GM18505 (cell line): ENCODE measurements at regions not wholly inside any gene's neighbourhood (a gene's known extent, or its start where the extent isn't known, plus 50 kb on each side); places are given as distances from the start of the nearest gene placed in this dataset.

Experiments
- ATAC-seq: cut with Tn5 transposase; IDR thresholded peaks from one replicate; pipeline ENCODE4 v1.9.1; 2021; ENCODE audit not compliant: unreplicated experiment
- POLR2A ChIP-seq: IDR thresholded peaks from 4 replicates; pipeline ENCODE4 v1.6.1; 2011; ENCODE audit warnings: borderline replicate concordance; ENCODE audit not compliant: insufficient read depth, insufficient read length; ENCODE audit errors: extremely low read depth

DNA sequence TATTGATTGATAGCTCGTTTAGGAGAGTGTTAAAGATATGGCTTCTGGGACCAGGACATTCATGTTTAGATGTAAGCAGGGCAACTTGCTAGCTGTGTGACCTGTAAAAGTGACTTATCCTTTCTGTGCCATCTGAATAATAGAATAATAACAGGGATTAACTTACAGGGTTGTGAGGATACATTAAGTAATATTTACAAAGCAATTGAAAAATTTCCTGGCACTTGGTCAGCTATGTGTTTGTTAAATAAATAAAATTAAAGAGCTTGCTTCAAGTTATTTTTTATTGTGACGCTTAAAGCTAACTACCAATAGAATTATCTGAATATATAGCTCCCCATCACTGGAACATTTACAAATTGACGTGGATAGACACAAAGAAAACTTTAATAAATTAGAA is 287.9 kb upstream of the CDIN1 start:
- no peak for ATAC-seq
- TF ChIP-seq POLR2A: no peak

DNA sequence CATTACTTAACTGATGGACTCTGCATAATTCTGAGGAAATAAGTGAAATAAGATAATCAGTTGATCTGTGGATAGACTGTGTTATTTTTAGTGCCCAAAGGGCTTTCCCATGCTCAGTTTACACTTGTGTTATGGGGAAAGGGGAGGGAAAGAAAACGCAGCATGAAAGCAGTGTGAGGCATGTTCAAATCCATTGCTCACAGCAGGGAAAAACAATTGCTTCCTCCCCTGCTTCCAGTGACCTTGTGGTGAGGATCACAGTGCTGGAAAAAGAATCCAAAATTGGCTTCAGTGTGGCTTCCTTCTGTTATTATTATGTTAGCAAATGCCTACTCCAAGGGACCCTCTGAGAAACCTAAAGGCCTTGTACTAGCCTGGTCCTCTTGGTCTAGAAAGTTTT is 285.1 kb upstream of the CDIN1 start:
- TF ChIP-seq POLR2A: no peak
- no peak for ATAC-seq

DNA sequence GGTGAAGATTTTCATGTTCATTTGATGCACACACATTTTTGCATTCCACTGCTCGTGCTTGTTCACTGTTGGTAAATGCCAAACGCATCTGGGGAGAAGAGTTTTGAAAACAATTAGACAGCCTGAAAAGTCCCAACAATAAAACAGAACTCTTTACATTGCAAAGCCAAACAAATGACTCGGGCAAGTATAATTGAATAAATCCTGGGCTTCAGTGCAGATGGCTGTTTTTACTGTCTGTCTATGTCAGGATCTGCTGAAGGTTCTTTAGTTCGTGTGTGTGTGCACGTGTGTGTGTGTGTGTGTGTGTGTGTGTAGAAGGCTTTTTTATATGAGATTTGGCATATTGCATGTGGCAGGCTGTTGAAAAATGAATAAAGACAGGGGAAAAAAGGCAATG is 277.5 kb upstream of the CDIN1 start:
- ATAC-seq: no peak
- TF ChIP-seq POLR2A: no peak

DNA sequence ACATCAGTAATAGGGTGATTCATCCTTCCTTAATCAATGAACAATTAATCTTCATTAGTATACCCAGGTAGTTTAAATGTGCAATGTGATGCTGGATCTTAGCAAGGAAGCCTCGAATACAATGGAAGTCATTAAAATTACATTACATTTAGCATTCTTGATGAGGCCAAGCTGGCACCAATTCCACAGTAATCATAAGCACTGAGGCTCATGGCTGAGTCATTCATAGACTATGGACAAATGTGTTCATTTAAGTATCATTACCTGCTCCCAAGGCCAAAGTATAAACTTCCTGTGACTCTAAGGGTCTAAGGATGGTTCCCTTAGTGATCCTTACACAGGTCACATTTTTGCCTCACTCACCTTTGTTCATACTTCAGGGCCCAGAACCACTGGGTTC is 266.4 kb upstream of the CDIN1 start:
- TF ChIP-seq POLR2A: no peak
- no peak for ATAC-seq

DNA sequence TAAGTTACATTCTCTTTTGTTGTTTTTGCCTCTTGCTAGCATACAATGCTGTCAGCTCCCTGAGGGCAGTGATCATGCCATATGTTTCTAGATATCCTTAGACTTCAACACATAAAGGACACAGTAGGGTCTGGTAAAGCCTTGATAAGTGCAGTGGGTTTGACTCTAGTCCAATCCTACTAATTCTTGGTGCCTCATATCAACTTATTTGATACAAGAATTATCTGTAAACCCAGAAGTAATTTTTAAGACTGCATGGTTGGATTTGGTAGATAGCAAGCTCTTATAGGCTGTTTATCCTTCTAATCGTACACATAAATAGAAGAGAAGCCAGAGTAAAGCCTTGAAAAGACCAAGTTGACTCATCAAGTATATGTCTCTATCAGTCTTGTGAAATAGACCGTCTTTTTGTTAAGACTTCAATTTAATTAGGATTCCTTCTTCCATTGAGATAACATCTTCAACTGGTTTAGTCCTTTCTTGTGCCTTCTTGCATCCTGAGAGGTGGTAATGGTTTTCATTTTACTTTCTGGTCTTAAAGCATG is 265.6 kb upstream of the CDIN1 start:
- ATAC-seq: no peak
- TF ChIP-seq POLR2A: no peak

DNA sequence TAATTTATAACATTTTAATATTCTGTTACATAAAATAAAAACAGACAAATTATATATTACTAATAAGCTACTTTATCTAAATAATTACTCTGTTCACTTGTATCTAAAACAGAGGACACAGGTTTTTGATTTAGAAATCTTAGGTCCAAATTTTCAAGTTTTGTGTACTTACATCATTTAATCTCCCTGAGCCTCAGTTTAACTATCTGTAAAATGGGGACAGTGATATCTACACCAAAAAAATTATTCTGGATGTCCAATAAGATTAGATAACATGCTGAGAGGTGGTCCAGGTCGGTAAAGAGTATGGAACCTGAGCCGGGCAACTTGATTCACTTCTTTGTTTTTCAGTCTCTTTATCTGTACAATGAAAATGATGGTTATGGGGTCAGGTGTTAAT is 263.8 kb upstream of the CDIN1 start:
- TF ChIP-seq POLR2A: no peak
- ATAC-seq: no peak

DNA sequence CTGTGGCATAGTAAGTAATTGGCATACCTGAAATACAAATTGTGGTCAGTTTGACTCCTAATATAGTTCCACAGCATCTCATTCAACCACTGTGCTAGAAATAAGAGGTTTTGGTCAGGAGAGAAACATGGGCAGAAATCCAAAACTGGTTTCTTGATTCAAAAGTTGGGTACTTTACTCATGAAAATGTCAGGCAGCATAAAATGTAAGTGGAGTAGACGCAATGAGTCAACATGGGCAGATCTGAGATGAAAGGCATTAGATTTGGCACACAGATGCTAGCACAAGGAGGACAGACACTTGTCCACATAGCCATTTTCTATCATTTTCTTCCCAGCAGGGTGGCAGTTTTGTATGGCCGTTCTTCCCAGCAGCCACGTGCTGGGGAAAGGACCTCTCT is 255.8 kb upstream of the CDIN1 start:
- ATAC-seq: no peak
- no peak for TF ChIP-seq POLR2A

DNA sequence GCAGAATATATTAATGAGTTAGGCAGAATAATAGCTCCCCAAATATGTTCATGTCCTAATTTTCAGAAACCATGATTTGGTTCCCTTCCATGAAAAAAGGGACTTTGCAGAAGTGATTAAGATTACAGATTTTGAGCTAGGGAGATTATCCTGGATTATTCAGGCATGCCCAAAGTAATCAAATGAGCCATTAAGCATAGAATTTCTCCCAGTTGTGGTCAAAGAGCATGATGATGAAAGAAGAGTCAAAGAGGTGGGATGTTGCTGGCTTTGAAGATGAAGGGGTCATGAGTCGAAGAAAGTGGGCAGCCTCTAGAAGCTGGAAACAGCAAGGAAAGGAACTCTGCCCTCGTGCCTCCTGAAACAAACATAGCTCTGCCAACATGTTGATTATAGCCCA is 254.2 kb upstream of the CDIN1 start:
- no peak for TF ChIP-seq POLR2A
- no peak for ATAC-seq

DNA sequence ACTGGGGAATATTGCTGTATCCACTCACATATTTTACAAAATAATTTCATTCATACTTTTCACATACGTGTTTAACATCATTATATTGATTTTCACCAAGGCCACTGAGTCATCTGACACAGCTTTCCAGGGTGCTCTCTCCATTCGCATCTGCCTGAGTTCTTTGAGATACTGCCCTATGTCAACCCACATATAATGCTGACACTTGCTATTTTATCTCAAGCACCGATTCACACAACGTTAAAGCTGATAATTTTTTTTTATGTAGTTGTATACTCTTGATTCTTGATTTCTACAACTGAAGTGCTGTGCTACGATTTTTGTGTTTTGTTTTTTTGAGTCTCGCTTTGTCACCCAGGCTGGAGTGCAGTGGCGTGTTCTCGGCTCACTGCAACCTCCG is 249.8 kb upstream of the CDIN1 start:
- no peak for TF ChIP-seq POLR2A
- no peak for ATAC-seq

DNA sequence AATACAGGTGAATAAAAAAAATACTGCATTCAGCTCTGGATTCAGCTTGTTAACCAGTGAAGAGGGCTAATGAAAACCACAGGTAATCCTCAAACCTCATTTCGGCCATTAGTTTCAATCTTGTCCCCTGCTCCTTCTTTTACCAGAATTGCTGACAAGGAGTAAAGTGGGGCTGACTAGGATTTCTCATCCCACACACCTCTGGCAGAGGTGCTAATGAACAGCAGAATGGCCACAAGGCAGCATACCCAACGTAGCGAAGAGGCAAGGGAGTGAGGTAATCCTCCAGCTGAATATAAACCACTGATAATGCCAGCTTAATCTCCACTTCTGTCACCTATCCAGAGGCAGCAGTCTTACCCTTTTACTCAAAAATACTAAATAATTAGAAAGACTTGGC is 248.8 kb upstream of the CDIN1 start:
- ATAC-seq: no peak
- no peak for TF ChIP-seq POLR2A

DNA sequence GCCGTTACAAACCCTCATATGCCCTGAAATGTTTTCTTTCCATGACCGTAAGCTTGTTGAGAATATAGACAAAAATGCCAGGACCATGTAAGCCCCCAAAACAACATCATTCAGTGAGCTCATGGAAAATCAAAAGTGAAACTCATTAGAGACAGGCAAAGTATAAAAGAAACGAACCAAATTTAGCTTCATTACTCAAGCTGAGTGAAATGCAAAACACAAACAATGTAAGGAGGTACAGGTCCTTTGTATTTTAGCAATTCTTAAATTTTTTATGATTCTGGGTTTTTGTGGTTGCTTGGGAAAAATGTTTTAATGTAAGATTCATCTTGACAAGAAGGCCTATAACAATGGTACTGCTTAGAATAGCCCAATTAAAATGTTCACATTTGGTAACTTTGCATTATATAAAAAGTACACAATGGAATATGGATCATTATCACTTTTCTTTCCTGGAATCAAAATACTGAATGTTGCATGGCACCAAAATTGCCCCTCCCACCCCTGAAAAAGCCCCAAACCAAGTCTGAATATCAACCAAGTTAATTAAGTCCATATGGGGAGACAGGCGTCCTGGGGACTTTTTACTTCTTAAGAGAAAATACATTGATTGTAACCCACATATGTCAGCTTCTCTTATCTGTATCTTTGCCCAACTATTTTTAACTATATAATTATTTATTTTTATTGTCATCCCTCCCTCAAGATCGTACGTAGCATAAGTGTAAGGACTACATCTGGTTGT is 247.7 kb upstream of the CDIN1 start:
- TF ChIP-seq POLR2A: no peak
- no peak for ATAC-seq

DNA sequence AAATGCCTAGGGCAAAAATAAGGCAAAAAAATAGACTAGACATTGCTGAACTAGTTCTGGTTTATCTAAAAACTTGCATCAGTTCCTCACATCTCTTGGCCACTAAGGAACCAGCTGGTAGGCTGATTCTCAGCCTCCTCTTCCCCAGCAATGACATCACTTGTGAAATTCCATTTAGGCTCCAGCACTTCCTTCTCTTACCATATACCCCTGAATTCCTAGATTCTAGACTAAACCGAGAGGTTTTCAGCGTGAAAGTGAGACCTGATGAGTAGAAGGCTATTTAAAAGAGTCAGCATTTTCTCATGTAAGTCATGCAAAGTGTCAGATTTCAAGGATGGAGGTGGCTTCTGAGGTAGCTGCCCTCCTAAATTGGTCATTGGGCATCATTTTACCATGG is 247.1 kb upstream of the CDIN1 start:
- ATAC-seq: no peak

DNA sequence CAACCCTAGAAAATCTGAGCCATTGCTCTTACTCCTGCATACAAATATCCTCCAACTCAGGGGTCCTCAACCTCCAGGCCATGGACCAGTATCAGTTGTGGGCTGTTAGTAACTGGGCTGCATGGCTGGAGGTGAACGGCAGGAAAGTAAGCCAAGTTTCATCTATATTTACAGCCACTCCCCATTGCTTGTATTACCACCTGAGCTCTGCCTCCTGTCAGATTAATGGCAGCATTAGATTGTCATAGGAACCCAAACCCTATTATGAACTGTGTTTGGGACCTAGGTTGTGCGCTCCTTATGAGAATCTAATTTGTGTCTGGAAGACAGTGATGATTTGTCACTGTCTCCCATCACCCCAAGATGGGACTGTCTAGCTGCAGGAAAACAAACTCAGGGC is 246.5 kb upstream of the CDIN1 start:
- no peak for ATAC-seq
- no peak for TF ChIP-seq POLR2A

More for the DNA sequence above, 247.1 kb upstream of the CDIN1 start:
- TF ChIP-seq POLR2A: no peak

DNA sequence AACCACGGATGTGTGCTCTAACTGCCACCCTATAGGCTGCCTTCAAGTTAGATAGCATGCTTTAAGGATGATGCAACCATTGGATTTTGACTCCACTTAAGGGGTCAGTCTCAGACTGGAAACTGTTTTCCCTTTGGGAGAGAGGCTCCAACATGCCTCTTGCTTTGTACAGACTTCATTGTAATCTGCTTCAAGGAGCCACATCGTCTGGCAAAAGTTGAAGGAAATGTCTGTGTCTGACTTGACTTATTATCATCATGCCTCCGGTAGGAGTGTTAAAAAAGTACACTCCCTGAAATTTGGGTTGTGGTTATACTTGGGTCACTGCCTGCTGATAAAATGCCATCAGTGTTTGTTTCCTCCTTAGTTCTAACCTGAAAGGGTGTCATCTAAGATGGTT is 245.4 kb upstream of the CDIN1 start:
- no peak for ATAC-seq
- TF ChIP-seq POLR2A: no peak
